HG03520 (cell line): ENCODE measurements at regions not wholly inside any gene's neighbourhood (a gene's known extent, or its start where the extent isn't known, plus 50 kb on each side); places are given as distances from the start of the nearest gene placed in this dataset.
"Not testable (repeated sequence)": the region's sequence is repeated elsewhere in the genome, so short reads cannot be mapped to it uniquely, and the experiment has no call there.

Experiments used
- ATAC-seq: cut with Tn5 transposase; IDR thresholded peaks from one replicate; pipeline ENCODE4 v1.9.1; 2021; ENCODE audit warnings: mild to moderate bottlenecking, moderate library complexity; ENCODE audit not compliant: unreplicated experiment

- not testable (repeated sequence) for ATAC-seq
These were observed 571.5 kb downstream of the INSC start for GRCh38 chr11:15686259-15686658.

- ATAC-seq, result no peak
These were observed 572.6 kb downstream of the INSC start for GRCh38 chr11:15687342-15687741.

DNA sequence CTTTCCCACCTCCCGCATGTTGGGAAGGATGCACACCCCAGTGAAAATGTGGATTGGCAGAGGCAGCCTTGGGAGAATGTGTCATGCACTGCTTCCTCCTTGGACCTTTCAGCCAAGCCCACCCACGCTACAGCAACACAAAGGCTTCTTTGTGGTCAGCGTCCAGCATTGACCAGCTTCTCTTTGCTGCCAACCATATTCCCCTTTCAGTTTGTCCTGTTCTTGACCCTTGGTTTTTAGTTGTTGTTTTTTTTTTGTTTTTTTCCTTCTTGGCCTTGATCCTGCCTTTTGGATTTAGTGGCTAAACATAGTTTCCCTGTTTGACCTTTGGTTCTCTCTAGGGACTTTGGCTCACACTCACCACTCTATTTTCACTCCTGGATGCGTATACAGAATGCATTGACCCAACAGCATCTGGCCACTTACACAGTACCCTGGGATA is 573.6 kb downstream of the INSC start:
- no peak for ATAC-seq

GRCh38 chr11:15690320-15690719 is 575.6 kb downstream of the INSC start:
- ATAC-seq, result no peak

- ATAC-seq, result peak; percentile 72
These were observed 578.0 kb downstream of the INSC start for GRCh38 chr11:15692739-15693138.

DNA sequence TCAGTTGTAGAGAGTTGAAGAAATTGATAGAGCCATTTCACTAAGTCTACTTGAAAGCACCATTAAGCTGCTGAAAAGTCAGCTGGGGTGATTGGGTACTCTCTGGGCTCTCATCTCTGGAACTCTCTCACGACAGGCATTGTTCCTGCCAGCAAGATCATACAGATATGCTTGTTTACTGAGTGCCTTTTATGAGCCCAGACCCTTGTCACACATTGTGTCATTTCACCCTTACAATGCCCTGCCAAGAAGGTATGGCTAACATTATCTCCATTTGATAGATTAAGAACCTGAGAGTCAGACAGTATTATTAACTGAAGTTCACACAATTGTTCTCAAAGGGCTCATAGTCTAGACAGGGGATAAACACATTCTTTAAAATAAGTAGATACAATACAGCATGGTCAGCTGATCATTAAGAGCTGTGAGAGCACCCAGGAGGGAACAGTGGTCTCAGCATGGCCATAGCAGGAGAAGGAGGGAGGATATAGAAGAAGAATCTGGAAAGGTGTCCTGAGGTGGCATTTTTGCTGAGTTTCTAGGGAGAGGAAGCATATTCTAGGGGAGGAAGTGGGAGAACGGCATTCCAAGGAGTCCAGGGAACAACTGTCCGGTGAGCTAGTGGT is 580.5 kb downstream of the INSC start:
- ATAC-seq, result no peak

- no peak for ATAC-seq
These were observed 581.3 kb downstream of the INSC start for GRCh38 chr11:15696069-15696468.

- ATAC-seq, result no peak
These were observed 582.9 kb downstream of the INSC start for GRCh38 chr11:15697437-15698236.

- no peak for ATAC-seq
These were observed 584.1 kb downstream of the INSC start for GRCh38 chr11:15698855-15699254.

- ATAC-seq, result no peak
These were observed 585.3 kb downstream of the INSC start for GRCh38 chr11:15699978-15700377.

GRCh38 chr11:15700456-15700855 is 585.7 kb downstream of the INSC start:
- ATAC-seq, result no peak

GRCh38 chr11:15704064-15704463 is 589.3 kb downstream of the INSC start:
- no peak for ATAC-seq

- no peak for ATAC-seq
These were observed 589.8 kb downstream of the INSC start for GRCh38 chr11:15704556-15704955.

DNA sequence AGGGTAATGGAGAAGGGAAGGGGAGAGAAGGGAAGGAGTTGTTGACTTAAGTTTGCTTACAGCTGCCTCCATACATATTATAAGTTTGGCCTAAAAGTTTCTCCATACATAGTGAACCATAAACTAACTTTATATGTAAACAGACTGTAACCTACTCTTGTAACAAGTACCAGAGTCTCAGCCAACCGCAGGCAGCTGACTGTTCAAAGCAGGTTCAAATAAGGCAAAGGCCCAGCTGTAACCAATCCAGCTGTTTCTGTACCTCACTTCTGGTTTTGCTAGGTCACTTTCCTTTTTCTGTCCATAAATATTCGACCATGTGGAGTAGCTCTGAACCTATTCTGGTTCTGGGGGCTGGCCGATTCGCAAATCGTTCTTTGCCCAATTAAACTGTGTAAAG is 591.2 kb downstream of the INSC start:
- no peak for ATAC-seq

- ATAC-seq, result no peak
These were observed 592.5 kb downstream of the INSC start for GRCh38 chr11:15707194-15707593.

DNA sequence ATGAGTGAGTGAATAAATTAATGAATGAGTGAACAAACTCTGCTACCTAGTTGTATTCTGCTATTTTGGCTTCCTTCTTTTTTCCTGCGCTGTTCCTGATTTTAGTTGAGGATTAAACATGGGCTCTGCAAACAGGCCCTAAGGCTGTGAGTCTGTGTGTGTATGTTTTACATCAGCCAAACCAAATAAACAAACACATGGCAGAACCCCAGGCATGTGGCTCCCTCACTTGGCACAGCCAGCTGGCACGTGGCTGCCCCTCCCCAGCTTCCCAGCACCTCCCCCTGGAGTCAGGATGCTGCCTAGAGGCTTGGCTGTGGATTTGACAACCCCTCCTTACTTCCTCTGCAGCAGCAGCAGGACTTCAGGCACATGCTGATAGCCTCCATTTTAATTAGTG is 593.2 kb downstream of the INSC start:
- ATAC-seq, result no peak

GRCh38 chr11:15710580-15711275 is 596.0 kb downstream of the INSC start:
- ATAC-seq, result no peak

DNA sequence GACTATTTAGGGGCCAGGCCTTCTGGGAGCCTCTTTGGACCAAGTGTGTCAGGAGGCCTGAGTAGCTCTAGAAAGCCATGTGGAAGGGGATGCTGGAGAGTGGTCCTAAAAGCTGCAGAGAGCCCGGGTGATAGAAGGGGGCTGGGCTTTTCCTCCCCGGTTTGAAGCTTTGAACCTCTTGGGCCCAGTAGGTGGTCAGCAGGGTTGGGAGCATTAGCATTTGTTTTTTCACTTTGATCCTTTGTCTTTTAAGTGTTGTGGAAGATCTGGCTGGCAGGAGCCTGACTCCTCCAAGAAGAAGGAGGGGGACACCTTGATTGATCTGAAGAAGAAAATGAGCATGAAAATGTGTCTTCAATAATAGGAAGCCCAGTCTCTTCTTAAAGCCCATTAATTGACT is 596.6 kb downstream of the INSC start:
- no peak for ATAC-seq

DNA sequence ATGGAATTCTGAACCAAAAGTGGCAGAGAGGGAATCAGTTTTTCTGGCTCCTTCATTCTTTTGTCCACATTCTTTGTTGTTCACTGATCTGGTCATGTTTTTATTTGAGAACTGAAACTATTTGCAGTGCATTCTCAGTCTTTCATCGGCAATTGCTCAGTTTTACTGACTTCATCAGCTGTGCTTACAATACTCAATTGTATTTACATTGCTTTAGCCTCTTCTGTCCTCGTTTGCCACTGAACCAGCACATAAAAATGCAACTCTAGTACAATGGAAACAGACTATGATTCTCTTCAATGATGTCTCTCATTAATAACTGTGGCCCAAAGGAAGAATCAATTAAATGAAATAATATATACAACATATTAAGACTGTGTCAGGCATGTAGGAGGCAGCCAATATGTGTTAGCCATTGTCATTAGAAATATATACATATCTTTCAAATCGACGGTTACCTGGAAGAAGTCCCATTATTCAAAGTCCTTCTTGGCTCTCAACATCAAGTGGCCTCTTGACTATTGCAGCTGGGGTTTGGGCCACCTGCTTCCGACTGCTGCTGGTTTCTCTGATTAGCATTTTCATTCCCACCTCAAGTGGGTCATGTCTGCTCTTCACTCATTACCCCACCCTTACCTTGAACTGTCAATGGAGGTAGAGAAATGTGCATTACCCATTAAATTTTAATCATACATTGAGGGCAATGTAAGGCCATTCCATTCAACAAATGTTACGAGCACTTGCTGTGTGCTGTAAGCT is 600.1 kb downstream of the INSC start:
- no peak for ATAC-seq

- no peak for ATAC-seq
These were observed 601.8 kb downstream of the INSC start for GRCh38 chr11:15716550-15716949.

- ATAC-seq, result no peak
These were observed 605.7 kb downstream of the INSC start for GRCh38 chr11:15720460-15720859.
